ENCODE measurements at regions not wholly inside any gene's neighbourhood (a gene's known extent, or its start where the extent isn't known, plus 50 kb on each side); places are given as distances from the start of the nearest gene placed in this dataset.

GRCh38 chr19:46954502-46954992 is 65.1 kb upstream of the NPAS1 start:
- H3K9me3 ChIP-seq (replicated peaks in 1 of 2; ENCODE audit: control insufficient read depth in 2 of 2, insufficient read depth in 1 of 2, low read depth in 1 of 2, low read length in 2 of 2), result no peaks in the 10 kb centered on the region
- H2AK5ac ChIP-seq (ENCODE audit: low read depth, low read length), result no peak overlapping the region
- no peak overlapping the region for H3K27ac ChIP-seq (replicated peaks; ENCODE audit: low read length)

GRCh38 chr19:46954993-46955812 is 64.4 kb upstream of the NPAS1 start:
- no peak for DNase-seq (ENCODE audit: low spot score)
- Histone ChIP-seq H3K27ac (replicated peaks; ENCODE audit: low read length) (no peak overlapping the region), H2BK5ac (ENCODE audit: low read length) (no peak overlapping the region), H2AK5ac (ENCODE audit: low read depth, low read length) (no peak overlapping the region), H2BK15ac (ENCODE audit: low read length) (no peak overlapping the region), H3K23ac (ENCODE audit: low read depth, low read length, poor library complexity) (no peak overlapping the region), H3K27me3 (ENCODE audit: control insufficient read depth in 3 of 3, insufficient read depth in 3 of 3, low read depth in 1 of 3, low read length in 3 of 3) (no peaks in the 10 kb centered on the region), H2BK12ac (ENCODE audit: low read length) (no peak overlapping the region), H4K91ac (ENCODE audit: low read depth, low read length, poor library complexity) (no peak overlapping the region), H3K9me3 (replicated peaks in 1 of 2; ENCODE audit: control insufficient read depth in 2 of 2, insufficient read depth in 1 of 2, low read depth in 1 of 2, low read length in 2 of 2) (no peaks in the 10 kb centered on the region), H3K9ac (ENCODE audit: low read depth, low read length, poor library complexity) (no peak overlapping the region), H3K79me1 (ENCODE audit: low read depth, low read length) (peaks cover 7% of the 10 kb centered on the region), H3K4me2 (ENCODE audit: insufficient read depth, low read length, poor library complexity, severe bottlenecking) (no peak overlapping the region), H4K8ac (ENCODE audit: low read depth, low read length) (no peak overlapping the region), H3K4me1 (ENCODE audit: control insufficient read depth in 2 of 2, insufficient read depth in 1 of 2, low read depth in 1 of 2, low read length in 2 of 2) (peaks cover 0 to 16% of the 10 kb centered on the region in 2 donors), H3K36me3 (replicated peaks in 1 of 2; ENCODE audit: control insufficient read depth in 2 of 2, insufficient read depth in 2 of 2, low read length in 2 of 2) (peaks cover 7 to 34% of the 10 kb centered on the region in 2 donors), H3K4ac (ENCODE audit: low read length) (no peak overlapping the region), H3K14ac (ENCODE audit: low read length) (no peak overlapping the region), H2AFZ (ENCODE audit: low read length) (no peak overlapping the region), H3K18ac (ENCODE audit: low read length) (no peak overlapping the region), H2BK120ac (ENCODE audit: low read depth, low read length) (no peak overlapping the region), H3K4me3 (ENCODE audit: low read length in 2 of 2) (no peak overlapping the region)
- no CpG with 5 or more reads among the region's 10 CpGs for WGBS, 2 donors (ENCODE audit: extremely low coverage in 2 of 2, insufficient read length in 2 of 2, insufficient replicate concordance in 1 of 2)

More at GRCh38 chr19:46954502-46954992, 65.1 kb upstream of the NPAS1 start:
- H3K14ac ChIP-seq (ENCODE audit: low read length), result no peak overlapping the region
- H2BK12ac ChIP-seq (ENCODE audit: low read length), result no peak overlapping the region
- H2BK5ac ChIP-seq (ENCODE audit: low read length), result no peak overlapping the region
- no peaks in the 10 kb centered on the region for H3K27me3 ChIP-seq (ENCODE audit: control insufficient read depth in 3 of 3, insufficient read depth in 3 of 3, low read depth in 1 of 3, low read length in 3 of 3)
- no peak overlapping the region for H4K91ac ChIP-seq (ENCODE audit: low read depth, low read length, poor library complexity)
- H3K18ac ChIP-seq (ENCODE audit: low read length), result no peak overlapping the region
- no peak overlapping the region for H3K4ac ChIP-seq (ENCODE audit: low read length)
- peaks cover 7 to 41% of the 10 kb centered on the region in 2 donors for H3K36me3 ChIP-seq (replicated peaks in 1 of 2; ENCODE audit: control insufficient read depth in 2 of 2, insufficient read depth in 2 of 2, low read length in 2 of 2)
- H3K4me2 ChIP-seq (ENCODE audit: insufficient read depth, low read length, poor library complexity, severe bottlenecking), result no peak overlapping the region
- DNase-seq (ENCODE audit: low spot score), result no peak
- H2BK120ac ChIP-seq (ENCODE audit: low read depth, low read length), result no peak overlapping the region
- H3K79me1 ChIP-seq (ENCODE audit: low read depth, low read length), result peaks cover 5% of the 10 kb centered on the region
- no peak overlapping the region for H2BK15ac ChIP-seq (ENCODE audit: low read length)
- H4K8ac ChIP-seq (ENCODE audit: low read depth, low read length), result no peak overlapping the region
- WGBS, 2 donors (ENCODE audit: extremely low coverage in 2 of 2, insufficient read length in 2 of 2, insufficient replicate concordance in 1 of 2), result no CpG with 5 or more reads among the region's 7 CpGs
- H3K4me3 ChIP-seq (ENCODE audit: low read length in 2 of 2), result no peak overlapping the region
- no peak overlapping the region for H2AFZ ChIP-seq (ENCODE audit: low read length)
- no peak overlapping the region for H3K23ac ChIP-seq (ENCODE audit: low read depth, low read length, poor library complexity)
- no peak overlapping the region for H3K9ac ChIP-seq (ENCODE audit: low read depth, low read length, poor library complexity)
- peaks cover 0 to 16% of the 10 kb centered on the region in 2 donors for H3K4me1 ChIP-seq (ENCODE audit: control insufficient read depth in 2 of 2, insufficient read depth in 1 of 2, low read depth in 1 of 2, low read length in 2 of 2)

- Histone ChIP-seq H3K27ac (replicated peaks; ENCODE audit: low read length) (no peak overlapping the region), H3K4me3 (ENCODE audit: low read length in 2 of 2) (no peak overlapping the region), H2BK15ac (ENCODE audit: low read length) (no peak overlapping the region), H2BK12ac (ENCODE audit: low read length) (no peak overlapping the region), H3K18ac (ENCODE audit: low read length) (no peak overlapping the region), H3K9me3 (replicated peaks in 1 of 2; ENCODE audit: control insufficient read depth in 2 of 2, insufficient read depth in 1 of 2, low read depth in 1 of 2, low read length in 2 of 2) (no peaks in the 10 kb centered on the region), H3K23ac (ENCODE audit: low read depth, low read length, poor library complexity) (no peak overlapping the region), H2AFZ (ENCODE audit: low read length) (no peak overlapping the region), H4K91ac (ENCODE audit: low read depth, low read length, poor library complexity) (no peak overlapping the region), H3K4me1 (ENCODE audit: control insufficient read depth in 2 of 2, insufficient read depth in 1 of 2, low read depth in 1 of 2, low read length in 2 of 2) (peaks cover 0 to 9% of the 10 kb centered on the region in 2 donors), H3K14ac (ENCODE audit: low read length) (no peak overlapping the region), H3K4ac (ENCODE audit: low read length) (no peak overlapping the region), H3K79me1 (ENCODE audit: low read depth, low read length) (peaks cover 7% of the 10 kb centered on the region), H2BK120ac (ENCODE audit: low read depth, low read length) (no peak overlapping the region), H3K36me3 (replicated peaks in 1 of 2; ENCODE audit: control insufficient read depth in 2 of 2, insufficient read depth in 2 of 2, low read length in 2 of 2) (peaks cover 7 to 28% of the 10 kb centered on the region in 2 donors), H2BK5ac (ENCODE audit: low read length) (no peak overlapping the region), H3K27me3 (ENCODE audit: control insufficient read depth in 3 of 3, insufficient read depth in 3 of 3, low read depth in 1 of 3, low read length in 3 of 3) (no peaks in the 10 kb centered on the region), H3K4me2 (ENCODE audit: insufficient read depth, low read length, poor library complexity, severe bottlenecking) (no peak overlapping the region), H4K8ac (ENCODE audit: low read depth, low read length) (no peak overlapping the region), H2AK5ac (ENCODE audit: low read depth, low read length) (no peak overlapping the region), H3K9ac (ENCODE audit: low read depth, low read length, poor library complexity) (no peak overlapping the region)
- no peak for DNase-seq (ENCODE audit: low spot score)
- WGBS, 2 donors (ENCODE audit: extremely low coverage in 2 of 2, insufficient read length in 2 of 2, insufficient replicate concordance in 1 of 2), result no CpG with 5 or more reads among the region's 6 CpGs
These were observed 63.7 kb upstream of the NPAS1 start for GRCh38 chr19:46955813-46956371.

GRCh38 chr19:46958532-46958931 is 61.1 kb upstream of the NPAS1 start:
- no peak overlapping the region for H4K8ac ChIP-seq (ENCODE audit: low read depth, low read length)
- no peak overlapping the region for H3K4me2 ChIP-seq (ENCODE audit: insufficient read depth, low read length, poor library complexity, severe bottlenecking)
- no peak overlapping the region for H2AFZ ChIP-seq (ENCODE audit: low read length)
- no peak overlapping the region for H3K4ac ChIP-seq (ENCODE audit: low read length)
- no peak overlapping the region for H4K91ac ChIP-seq (ENCODE audit: low read depth, low read length, poor library complexity)
- H3K27me3 ChIP-seq (ENCODE audit: control insufficient read depth in 3 of 3, insufficient read depth in 3 of 3, low read depth in 1 of 3, low read length in 3 of 3), result no peaks in the 10 kb centered on the region
- no peak overlapping the region for H2AK5ac ChIP-seq (ENCODE audit: low read depth, low read length)
- H3K9me3 ChIP-seq (replicated peaks in 1 of 2; ENCODE audit: control insufficient read depth in 2 of 2, insufficient read depth in 1 of 2, low read depth in 1 of 2, low read length in 2 of 2), result no peaks in the 10 kb centered on the region
- H2BK5ac ChIP-seq (ENCODE audit: low read length), result no peak overlapping the region
- H3K4me1 ChIP-seq (ENCODE audit: control insufficient read depth in 2 of 2, insufficient read depth in 1 of 2, low read depth in 1 of 2, low read length in 2 of 2), result peaks cover 0 to 3% of the 10 kb centered on the region in 2 donors
- H2BK120ac ChIP-seq (ENCODE audit: low read depth, low read length), result no peak overlapping the region
- H2BK12ac ChIP-seq (ENCODE audit: low read length), result no peak overlapping the region
- WGBS, 2 donors (ENCODE audit: extremely low coverage in 2 of 2, insufficient read length in 2 of 2, insufficient replicate concordance in 1 of 2), result no CpG with 5 or more reads among the region's 6 CpGs
- H3K14ac ChIP-seq (ENCODE audit: low read length), result no peak overlapping the region
- H3K79me1 ChIP-seq (ENCODE audit: low read depth, low read length), result peaks cover 4% of the 10 kb centered on the region
- no peak overlapping the region for H3K4me3 ChIP-seq (ENCODE audit: low read length in 2 of 2)
- no peak overlapping the region for H2BK15ac ChIP-seq (ENCODE audit: low read length)
- H3K27ac ChIP-seq (replicated peaks; ENCODE audit: low read length), result peak overlapping the region; percentile 37
- H3K36me3 ChIP-seq (replicated peaks in 1 of 2; ENCODE audit: control insufficient read depth in 2 of 2, insufficient read depth in 2 of 2, low read length in 2 of 2), result peaks cover 3 to 19% of the 10 kb centered on the region in 2 donors
- no peak overlapping the region for H3K18ac ChIP-seq (ENCODE audit: low read length)
- H3K23ac ChIP-seq (ENCODE audit: low read depth, low read length, poor library complexity), result no peak overlapping the region
- DNase-seq (ENCODE audit: low spot score), result no peak
- H3K9ac ChIP-seq (ENCODE audit: low read depth, low read length, poor library complexity), result no peak overlapping the region
